ENCODE measurements at regions not wholly inside any gene's neighbourhood (a gene's known extent, or its start where the extent isn't known, plus 50 kb on each side); places are given as distances from the start of the nearest gene placed in this dataset.

- TF ChIP-seq RAD21 (IDR thresholded peaks at IDR 0.05; ENCODE audit: low read depth) (no peak), TAF1 (IDR thresholded peaks at IDR 0.05; ENCODE audit: low read depth) (no peak), CREB1 (IDR thresholded peaks at IDR 0.05; ENCODE audit: low read depth) (no peak), CEBPB (IDR thresholded peaks at IDR 0.05) (no peak), EP300 (IDR thresholded peaks at IDR 0.05; ENCODE audit: borderline replicate concordance) (no peak)
- TF ChIP-seq, protein P1, sequence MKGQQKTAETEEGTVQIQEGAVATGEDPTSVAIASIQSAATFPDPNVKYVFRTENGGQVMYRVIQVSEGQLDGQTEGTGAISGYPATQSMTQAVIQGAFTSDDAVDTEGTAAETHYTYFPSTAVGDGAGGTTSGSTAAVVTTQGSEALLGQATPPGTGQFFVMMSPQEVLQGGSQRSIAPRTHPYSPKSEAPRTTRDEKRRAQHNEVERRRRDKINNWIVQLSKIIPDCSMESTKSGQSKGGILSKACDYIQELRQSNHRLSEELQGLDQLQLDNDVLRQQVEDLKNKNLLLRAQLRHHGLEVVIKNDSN (IDR thresholded peaks at IDR 0.05) = no peak
- TF ChIP-seq, protein P2, sequence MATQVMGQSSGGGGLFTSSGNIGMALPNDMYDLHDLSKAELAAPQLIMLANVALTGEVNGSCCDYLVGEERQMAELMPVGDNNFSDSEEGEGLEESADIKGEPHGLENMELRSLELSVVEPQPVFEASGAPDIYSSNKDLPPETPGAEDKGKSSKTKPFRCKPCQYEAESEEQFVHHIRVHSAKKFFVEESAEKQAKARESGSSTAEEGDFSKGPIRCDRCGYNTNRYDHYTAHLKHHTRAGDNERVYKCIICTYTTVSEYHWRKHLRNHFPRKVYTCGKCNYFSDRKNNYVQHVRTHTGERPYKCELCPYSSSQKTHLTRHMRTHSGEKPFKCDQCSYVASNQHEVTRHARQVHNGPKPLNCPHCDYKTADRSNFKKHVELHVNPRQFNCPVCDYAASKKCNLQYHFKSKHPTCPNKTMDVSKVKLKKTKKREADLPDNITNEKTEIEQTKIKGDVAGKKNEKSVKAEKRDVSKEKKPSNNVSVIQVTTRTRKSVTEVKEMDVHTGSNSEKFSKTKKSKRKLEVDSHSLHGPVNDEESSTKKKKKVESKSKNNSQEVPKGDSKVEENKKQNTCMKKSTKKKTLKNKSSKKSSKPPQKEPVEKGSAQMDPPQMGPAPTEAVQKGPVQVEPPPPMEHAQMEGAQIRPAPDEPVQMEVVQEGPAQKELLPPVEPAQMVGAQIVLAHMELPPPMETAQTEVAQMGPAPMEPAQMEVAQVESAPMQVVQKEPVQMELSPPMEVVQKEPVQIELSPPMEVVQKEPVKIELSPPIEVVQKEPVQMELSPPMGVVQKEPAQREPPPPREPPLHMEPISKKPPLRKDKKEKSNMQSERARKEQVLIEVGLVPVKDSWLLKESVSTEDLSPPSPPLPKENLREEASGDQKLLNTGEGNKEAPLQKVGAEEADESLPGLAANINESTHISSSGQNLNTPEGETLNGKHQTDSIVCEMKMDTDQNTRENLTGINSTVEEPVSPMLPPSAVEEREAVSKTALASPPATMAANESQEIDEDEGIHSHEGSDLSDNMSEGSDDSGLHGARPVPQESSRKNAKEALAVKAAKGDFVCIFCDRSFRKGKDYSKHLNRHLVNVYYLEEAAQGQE (IDR thresholded peaks at IDR 0.05; ENCODE audit: low read depth) = no peak
Measured at GRCh38 chr12:107418981-107419380, 266.6 kb upstream of the PWP1 start.

Measured in Ishikawa (cell line).